ENCODE measurements at regions not wholly inside any gene's neighbourhood (a gene's known extent, or its start where the extent isn't known, plus 50 kb on each side); places are given as distances from the start of the nearest gene placed in this dataset.

DNA sequence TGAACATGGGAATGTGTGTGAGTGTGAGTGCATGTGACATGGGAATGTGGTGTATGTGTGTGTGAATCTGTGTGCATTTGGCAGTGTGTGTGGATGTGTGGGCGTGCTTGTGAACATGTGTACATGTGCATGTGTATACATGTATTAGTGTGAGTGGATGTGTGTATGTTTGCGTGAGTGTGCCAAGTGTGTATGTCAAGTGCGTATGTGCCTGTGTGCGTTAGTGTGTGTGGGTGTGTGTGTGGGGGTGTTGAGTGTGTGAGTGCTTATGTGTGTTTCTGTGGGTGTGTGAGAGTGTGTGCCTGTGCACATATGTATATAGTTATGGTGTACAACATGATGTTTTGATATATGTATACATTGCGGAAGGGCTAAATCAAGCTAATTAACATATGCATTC lies 244.3 kb downstream of the GADD45G start:
- TF ChIP-seq CTCF (IDR thresholded peaks at IDR 0.05) = no peak
- TF ChIP-seq POLR2A (IDR thresholded peaks at IDR 0.05) = no peak
